GM12878 (cell line): ENCODE measurements at regions not wholly inside any gene's neighbourhood (a gene's known extent, or its start where the extent isn't known, plus 50 kb on each side); places are given as distances from the start of the nearest gene placed in this dataset.

ENCODE experiments used
- ATAC-seq: fragments of 200-7000 bp; cut with Tn5 transposase; 3 replicates; pipeline ENCODE4 v1.9.1; 2020; ENCODE audit warnings: mild to moderate bottlenecking, moderate library complexity
- BruUV-seq: library from RNA; stranded (reverse); fragments of 400-500 nt; replicated peaks from 2 replicates; lab custom pipeline; 2021; lab: Mats Ljungman, UMichigan
- CTCF ChIA-PET: fragments of 300-600 bp; sonication (Branson Sonifier 250); formaldehyde crosslinking; extraction: SDS; loops from one replicate; lab custom pipeline; 2021; ENCODE audit warnings: inconsistent platforms; lab: Yijun Ruan, JAX
- POLR2A ChIA-PET: fragments of 350-600 bp; formaldehyde crosslinking; extraction: SDS; loops from one replicate; lab custom pipeline; 2021; ENCODE audit warnings: inconsistent platforms; lab: Charles Lee
- RAD21 ChIA-PET: fragments of 300-600 bp; sonication (Branson Sonifier 250); formaldehyde crosslinking; loops from one replicate; lab custom pipeline; 2023; ENCODE audit warnings: antibody characterized with exemption; ENCODE audit not compliant: unreplicated experiment; lab: Charles Lee
- SMC1A ChIA-PET: fragments of 300-600 bp; sonication (Branson Sonifier 250); formaldehyde crosslinking; loops from one replicate; lab custom pipeline; 2023; ENCODE audit not compliant: unreplicated experiment, uncharacterized antibody; lab: Charles Lee
- DNase-seq: peaks from one replicate; pipeline ENCODE4 v3.0.0-alpha.2; 2011; ENCODE audit warnings: low read depth, low spot score
- FAIRE-seq: peaks from 3 replicates; lab custom pipeline; 2011; peaks lifted over from hg19 to GRCh38; lab: Jason Lieb, UNC
- H2AFZ ChIP-seq: 2 replicates; pipeline ENCODE4 v1.6.0; 2011; ENCODE audit warnings: low read depth, low read length, control low read depth; ENCODE audit not compliant: control insufficient read depth
- H3K27ac ChIP-seq: 2 replicates; pipeline ENCODE4 v1.5.1; 2011; ENCODE audit warnings: control low read depth; ENCODE audit not compliant: control insufficient read depth, insufficient read depth
- H3K27me3 ChIP-seq, 2 experiments: replicated peaks in 1 of 2; 2 replicates each; pipeline versions ENCODE4 v1.6.0 to v1.6.1; 2011; ENCODE audit warnings: low read length in 1 of 2; ENCODE audit not compliant: control insufficient read depth in 2 of 2, insufficient read depth in 2 of 2
- H3K36me3 ChIP-seq, 2 experiments: 2 replicates each; pipeline ENCODE4 v1.5.1; 2011; ENCODE audit warnings: low read length in 1 of 2; ENCODE audit not compliant: control insufficient read depth in 2 of 2, insufficient read depth in 2 of 2
- H3K4me1 ChIP-seq: 2 replicates; pipeline ENCODE4 v1.6.1; 2011; ENCODE audit warnings: mild to moderate bottlenecking, low read length, moderate library complexity, mixed read lengths; ENCODE audit not compliant: control insufficient read depth, insufficient read depth
- H3K4me2 ChIP-seq: 2 replicates; pipeline ENCODE4 v1.6.0; 2011; ENCODE audit warnings: control low read depth; ENCODE audit not compliant: control insufficient read depth, insufficient read depth
- H3K4me3 ChIP-seq: fragments of 200-600 bp; sonication (generic); 2 replicates; pipeline ENCODE4 v1.5.1; 2016
- H3K79me2 ChIP-seq: 2 replicates; pipeline ENCODE4 v1.6.0; 2011; ENCODE audit warnings: low read length; ENCODE audit not compliant: control insufficient read depth, insufficient read depth
- H3K9ac ChIP-seq: 2 replicates; pipeline ENCODE4 v1.8.0; 2011; ENCODE audit warnings: low read length, control low read depth, mixed read lengths; ENCODE audit not compliant: control insufficient read depth, insufficient read depth
- H3K9me3 ChIP-seq: replicated peaks from 3 replicates; pipeline ENCODE4 v1.5.1; 2011; ENCODE audit warnings: mild to moderate bottlenecking, low read length; ENCODE audit not compliant: control insufficient read depth, insufficient read depth
- H4K20me1 ChIP-seq: 2 replicates; pipeline ENCODE4 v1.6.0; 2011; ENCODE audit not compliant: control insufficient read depth, insufficient read depth
- BACH1 ChIP-seq: fragments of 450-650 bp; IDR thresholded peaks from 2 replicates; pipeline ENCODE4 v1.6.1; 2017; ENCODE audit warnings: mild to moderate bottlenecking, borderline replicate concordance
- EGR1 ChIP-seq, 2 experiments: IDR thresholded peaks; 1 replicate in 1 of 2; 2 replicates in 1 of 2; pipeline ENCODE4 v1.6.1; 2011 to 2012; ENCODE audit warnings: low read depth in 2 of 2, low read length in 2 of 2, borderline replicate concordance in 1 of 2, mild to moderate bottlenecking in 1 of 2, moderate library complexity in 1 of 2
- FOXK2 ChIP-seq: fragments of 450-650 bp; IDR thresholded peaks from 2 replicates; pipeline ENCODE4 v1.6.1; 2017; ENCODE audit warnings: mild to moderate bottlenecking, moderate library complexity
- NKRF ChIP-seq: fragments of 450-650 bp; conservative IDR thresholded peaks from 2 replicates; pipeline ENCODE4 v1.6.1; 2017; ENCODE audit warnings: mild to moderate bottlenecking, moderate library complexity
- ZNF687 ChIP-seq: fragments of 450-650 bp; IDR thresholded peaks from 2 replicates; pipeline ENCODE4 v1.6.1; 2017; ENCODE audit warnings: mild to moderate bottlenecking, moderate library complexity
- WGBS: methylation state at CpG from one replicate; pipeline ENCODE4 v1.1.6; 2016; ENCODE audit warnings: low lambda C conversion rate; ENCODE audit not compliant: insufficient replicate concordance, insufficient coverage; ENCODE audit errors: missing lambda C conversion rate; 5-methylcytosine and 5-hydroxymethylcytosine counted together
- in situ Hi-C: fragments of 300-500 bp; cut with MboI; formaldehyde crosslinking; loops from 9 replicates; pipeline ENCODE4 v1.14.3; 2018; ENCODE audit warnings: mixed read lengths
- intact Hi-C: fragments of 100-400 bp; cut with micrococcal nuclease; formaldehyde crosslinking; loops from one replicate; pipeline ENCODE4 v1.14.2; 2022; ENCODE audit not compliant: unreplicated experiment

GRCh38 chr17:36823850-36824677 is 113.2 kb upstream of the LHX1 start:
- SMC1A ChIA-PET: no interaction called here
- no peak overlapping the region for H3K4me2 ChIP-seq
- WGBS: 27% methylated on average over 10 of the region's 12 CpGs
- BruUV-seq: no TSS peak
- H3K4me1 ChIP-seq: no peaks in the 10 kb centered on the region
- in situ Hi-C loops (no loop called here), intact Hi-C loops (no loop called here)
- TF ChIP-seq FOXK2 (no peak), EGR1 (IDR thresholded peaks at IDR 0.05; ENCODE audit: borderline replicate concordance in 1 of 2, low read depth in 2 of 2, low read length in 2 of 2) (no peak), ZNF687 (no peak), NKRF (no peak), BACH1 (no peak)
- no peak overlapping the region for H3K4me3 ChIP-seq
- POLR2A ChIA-PET: no interaction called here
- no peaks in the 10 kb centered on the region for H3K36me3 ChIP-seq
- no peak overlapping the region for H2AFZ ChIP-seq
- no peaks in the 10 kb centered on the region for H3K79me2 ChIP-seq
- H4K20me1 ChIP-seq: no peaks in the 10 kb centered on the region
- RAD21 ChIA-PET: no interaction called here
- CTCF ChIA-PET: interaction anchor here (1.1 kb wide), 1 partner anchor 221 kb away, joined by 4 read pairs; no protein-coding TSS in a partner anchor
- FAIRE-seq: no peak
- no peak for ATAC-seq
- H3K9me3 ChIP-seq: no peaks in the 10 kb centered on the region
- no peak for DNase-seq
- peaks cover 0 to 4% of the 10 kb centered on the region in 2 experiments; a peak in 3 of 4 replicates for H3K27me3 ChIP-seq
- no peak overlapping the region for H3K9ac ChIP-seq
- H3K27ac ChIP-seq: no peak overlapping the region
